Activated T-cell treated with anti-CD3 and anti-CD28 coated beads, Interleukin-2, amount 50 U/mL, for 24 hours (primary cell): ENCODE measurements at regions not wholly inside any gene's neighbourhood (a gene's known extent, or its start where the extent isn't known, plus 50 kb on each side); places are given as distances from the start of the nearest gene placed in this dataset.

Experiments used
- DNase-seq: peaks from one replicate; pipeline ENCODE4 v3.0.0-alpha.2; 2020
- H3K27ac Mint-ChIP-seq: 2 replicates; pipeline ENCODE4 v1.8.0; 2020; ENCODE audit warnings: mild to moderate bottlenecking, mixed read lengths
- H3K27me3 Mint-ChIP-seq: 2 replicates; pipeline ENCODE4 v1.8.0; 2020; ENCODE audit warnings: mixed read lengths
- H3K36me3 Mint-ChIP-seq: 2 replicates; pipeline ENCODE4 v1.8.0; 2020; ENCODE audit warnings: low read depth, mixed read lengths
- H3K4me1 Mint-ChIP-seq: 2 replicates; pipeline ENCODE4 v1.8.0; 2020; ENCODE audit warnings: low read depth, mixed read lengths
- H3K4me3 Mint-ChIP-seq: 2 replicates; pipeline ENCODE4 v1.8.0; 2020; ENCODE audit warnings: mild to moderate bottlenecking, moderate library complexity, mixed read lengths
- H3K9me3 Mint-ChIP-seq: 2 replicates; pipeline ENCODE4 v1.8.0; 2020; ENCODE audit warnings: mixed read lengths

DNA sequence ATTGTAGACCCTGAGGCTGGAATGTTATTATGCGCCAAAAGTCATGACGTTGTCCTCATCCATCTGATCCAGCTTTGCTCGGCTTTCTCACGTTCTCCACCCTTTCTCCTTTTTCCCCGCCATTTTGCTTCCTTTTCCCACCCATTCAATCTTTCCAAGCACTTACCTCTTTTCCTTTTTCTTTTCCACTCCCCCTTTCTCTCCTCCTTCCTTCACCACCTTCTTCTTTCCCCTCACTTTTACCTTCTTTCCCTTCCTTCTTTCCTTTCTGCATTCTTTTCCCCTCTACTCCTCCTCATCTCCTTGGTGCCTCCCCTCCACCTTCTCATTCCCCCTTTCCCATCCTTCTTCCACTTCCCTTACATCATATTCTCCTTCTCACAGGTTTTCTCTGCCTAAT, 304.8 kb upstream of the TSHZ2 start:
- Mint-ChIP-seq H3K9me3 (no peaks in the 10 kb centered on the region), H3K4me1 (peaks cover 1% of the 10 kb centered on the region), H3K4me3 (no peak overlapping the region), H3K27me3 (peaks cover 9% of the 10 kb centered on the region), H3K27ac (no peak overlapping the region), H3K36me3 (no peaks in the 10 kb centered on the region)
- DNase-seq: no peak

DNA sequence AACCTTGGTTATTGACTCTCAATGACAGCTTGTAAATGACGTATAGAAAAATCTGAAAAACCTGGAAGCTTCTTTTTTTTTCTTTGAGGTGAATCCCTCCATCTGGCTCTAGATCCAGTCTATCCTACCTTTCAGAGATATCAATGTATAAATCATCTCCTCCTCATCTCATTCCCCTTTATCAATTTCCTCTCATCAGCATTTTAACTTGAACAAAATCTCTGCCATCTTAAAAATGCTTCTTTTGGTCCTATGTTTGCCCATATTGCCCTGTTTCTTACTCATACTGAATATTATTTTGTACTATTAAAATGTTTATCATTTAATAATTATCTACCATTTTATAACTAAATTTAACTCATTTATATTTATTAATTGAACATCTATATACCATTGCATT, 306.7 kb upstream of the TSHZ2 start:
- peaks cover 3% of the 10 kb centered on the region for H3K4me1 Mint-ChIP-seq
- no peak for DNase-seq
- H3K4me3 Mint-ChIP-seq: no peak overlapping the region
- H3K27ac Mint-ChIP-seq: no peak overlapping the region
- H3K36me3 Mint-ChIP-seq: no peaks in the 10 kb centered on the region
- no peaks in the 10 kb centered on the region for H3K9me3 Mint-ChIP-seq
- H3K27me3 Mint-ChIP-seq: peaks cover 9% of the 10 kb centered on the region

GRCh38 chr20:52655395-52655794, 316.8 kb upstream of the TSHZ2 start:
- H3K9me3 Mint-ChIP-seq: no peaks in the 10 kb centered on the region
- H3K27ac Mint-ChIP-seq: no peak overlapping the region
- peaks cover 4% of the 10 kb centered on the region for H3K4me1 Mint-ChIP-seq
- H3K36me3 Mint-ChIP-seq: no peaks in the 10 kb centered on the region
- H3K27me3 Mint-ChIP-seq: peaks cover 5% of the 10 kb centered on the region
- DNase-seq: no peak
- H3K4me3 Mint-ChIP-seq: no peak overlapping the region

DNA sequence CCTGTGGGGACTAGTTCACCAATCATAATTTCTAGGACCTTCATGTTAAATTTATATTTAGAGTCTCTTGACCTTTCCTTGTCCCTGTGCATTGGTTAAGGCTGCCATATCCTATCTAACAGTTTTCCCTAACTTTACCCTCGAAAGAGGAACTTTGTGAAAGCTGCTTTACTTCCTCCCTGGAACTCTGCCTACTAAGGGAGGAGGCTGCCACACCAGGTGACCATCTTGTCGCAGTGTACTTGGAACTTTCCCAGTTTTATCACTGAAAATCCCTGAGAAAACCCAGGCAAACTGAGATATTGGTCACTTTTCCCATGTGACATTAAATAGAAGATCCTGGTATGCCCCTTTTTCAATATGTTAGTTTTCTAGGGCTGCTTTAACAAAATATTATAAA, 317.6 kb upstream of the TSHZ2 start:
- Mint-ChIP-seq H3K36me3 (no peaks in the 10 kb centered on the region), H3K27ac (no peak overlapping the region), H3K4me1 (peaks cover 4% of the 10 kb centered on the region), H3K9me3 (no peaks in the 10 kb centered on the region), H3K4me3 (no peak overlapping the region), H3K27me3 (peaks cover 3% of the 10 kb centered on the region)
- no peak for DNase-seq

DNA sequence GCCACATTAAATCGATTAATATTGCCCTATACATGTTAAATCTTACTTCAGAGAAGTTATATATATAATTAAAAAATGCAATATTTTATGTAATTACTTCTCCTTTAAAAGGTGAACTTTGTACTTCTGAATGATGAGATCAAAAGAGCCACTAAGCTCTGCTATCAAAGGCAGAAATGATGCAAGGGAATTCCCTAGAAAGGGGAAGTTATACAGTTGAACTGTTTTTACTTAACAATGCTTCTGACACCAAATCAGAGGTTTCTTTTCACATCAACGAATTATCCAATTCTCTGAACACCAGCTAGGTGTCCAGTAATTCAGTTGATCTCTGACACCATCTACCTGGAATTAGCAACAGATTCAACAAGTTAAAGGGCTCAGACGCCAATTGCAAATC, 319.9 kb upstream of the TSHZ2 start:
- peaks cover 4% of the 10 kb centered on the region for H3K4me1 Mint-ChIP-seq
- H3K27ac Mint-ChIP-seq: no peak overlapping the region
- no peaks in the 10 kb centered on the region for H3K36me3 Mint-ChIP-seq
- peaks cover 3% of the 10 kb centered on the region for H3K27me3 Mint-ChIP-seq
- no peak for DNase-seq
- H3K4me3 Mint-ChIP-seq: no peak overlapping the region
- no peaks in the 10 kb centered on the region for H3K9me3 Mint-ChIP-seq

DNA sequence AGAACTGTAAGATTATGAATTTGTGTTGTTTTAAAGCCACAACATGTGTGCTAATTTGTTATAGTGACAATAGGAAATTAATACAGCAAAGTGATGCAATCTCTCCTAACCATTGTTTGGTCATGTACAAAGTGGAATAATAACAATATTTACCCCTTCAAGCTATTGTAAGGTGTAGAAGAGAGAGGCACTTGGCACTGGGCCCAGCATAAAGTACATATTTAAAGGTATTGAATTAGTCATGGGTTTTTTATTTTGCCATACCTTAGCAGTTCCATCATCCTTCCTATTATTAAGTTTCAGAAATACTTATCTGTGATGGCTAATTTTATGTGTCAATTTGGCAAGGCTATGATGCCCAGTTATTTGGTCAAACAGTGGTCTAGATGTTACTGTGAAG, 322.4 kb upstream of the TSHZ2 start:
- H3K27ac Mint-ChIP-seq: no peak overlapping the region
- no peak for DNase-seq
- peaks cover 4% of the 10 kb centered on the region for H3K4me1 Mint-ChIP-seq
- H3K9me3 Mint-ChIP-seq: no peaks in the 10 kb centered on the region
- no peaks in the 10 kb centered on the region for H3K36me3 Mint-ChIP-seq
- H3K4me3 Mint-ChIP-seq: no peak overlapping the region
- H3K27me3 Mint-ChIP-seq: no peaks in the 10 kb centered on the region

GRCh38 chr20:52645822-52646221, 326.3 kb upstream of the TSHZ2 start:
- Mint-ChIP-seq H3K4me3 (no peak overlapping the region), H3K9me3 (no peaks in the 10 kb centered on the region), H3K27ac (no peak overlapping the region), H3K27me3 (no peaks in the 10 kb centered on the region), H3K36me3 (no peaks in the 10 kb centered on the region), H3K4me1 (no peaks in the 10 kb centered on the region)
- DNase-seq: no peak

DNA sequence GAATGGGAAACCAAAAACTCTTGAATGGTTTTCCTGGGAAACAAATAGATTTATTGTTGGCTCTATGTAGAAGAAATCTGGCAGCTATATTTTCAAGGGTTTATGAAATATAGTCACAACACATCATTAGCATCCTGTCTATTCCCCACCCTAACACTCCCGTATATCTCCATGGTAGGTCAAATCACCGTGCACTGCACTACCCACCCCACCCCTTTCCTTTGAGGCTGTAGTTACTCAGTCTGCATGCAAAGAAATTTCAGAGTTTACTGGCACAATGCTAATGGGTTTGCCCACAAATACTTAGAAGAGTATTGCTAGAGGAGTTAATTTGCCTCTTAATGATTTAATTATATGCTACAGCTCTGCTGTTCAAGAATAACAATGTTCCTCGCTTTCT, 329.1 kb upstream of the TSHZ2 start:
- Mint-ChIP-seq H3K4me3 (no peak overlapping the region), H3K4me1 (no peaks in the 10 kb centered on the region), H3K9me3 (peaks cover 2% of the 10 kb centered on the region), H3K36me3 (no peaks in the 10 kb centered on the region), H3K27me3 (no peaks in the 10 kb centered on the region), H3K27ac (no peak overlapping the region)
- DNase-seq: no peak

DNA sequence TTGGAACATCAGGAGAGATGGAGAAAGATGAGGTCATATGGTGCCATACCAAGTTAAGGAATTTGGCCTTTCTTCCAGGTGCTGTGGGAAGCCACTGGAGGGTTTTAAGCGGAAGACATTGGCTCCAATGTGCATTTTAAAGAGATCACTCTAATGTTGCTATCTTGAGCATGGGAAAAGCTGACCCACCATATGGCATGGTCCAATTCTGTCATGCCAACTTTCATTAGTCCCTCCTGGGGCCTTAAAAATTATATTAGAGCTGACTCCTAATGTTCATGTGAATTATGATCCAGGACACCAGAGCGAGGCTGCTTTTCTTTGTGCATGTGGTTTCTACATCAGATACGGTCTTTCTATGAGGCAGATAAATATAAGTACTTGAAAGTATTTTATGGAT, 335.0 kb upstream of the TSHZ2 start:
- no peak overlapping the region for H3K27ac Mint-ChIP-seq
- H3K4me1 Mint-ChIP-seq: no peaks in the 10 kb centered on the region
- H3K27me3 Mint-ChIP-seq: no peaks in the 10 kb centered on the region
- DNase-seq: no peak
- H3K9me3 Mint-ChIP-seq: peaks cover 5% of the 10 kb centered on the region
- no peaks in the 10 kb centered on the region for H3K36me3 Mint-ChIP-seq
- H3K4me3 Mint-ChIP-seq: no peak overlapping the region

GRCh38 chr20:52631469-52631868, 340.7 kb upstream of the TSHZ2 start:
- Mint-ChIP-seq H3K36me3 (no peaks in the 10 kb centered on the region), H3K27me3 (no peaks in the 10 kb centered on the region), H3K4me1 (no peaks in the 10 kb centered on the region), H3K4me3 (no peak overlapping the region), H3K9me3 (peaks cover 8% of the 10 kb centered on the region), H3K27ac (no peak overlapping the region)
- DNase-seq: no peak

- no peak overlapping the region for H3K27ac Mint-ChIP-seq
- no peaks in the 10 kb centered on the region for H3K36me3 Mint-ChIP-seq
- no peaks in the 10 kb centered on the region for H3K4me1 Mint-ChIP-seq
Measured at GRCh38 chr20:52630138-52630537, 342.0 kb upstream of the TSHZ2 start.

GRCh38 chr20:52624281-52624680, 347.9 kb upstream of the TSHZ2 start:
- Mint-ChIP-seq H3K27me3 (no peaks in the 10 kb centered on the region), H3K27ac (no peak overlapping the region), H3K9me3 (no peaks in the 10 kb centered on the region), H3K4me3 (no peak overlapping the region), H3K36me3 (no peaks in the 10 kb centered on the region), H3K4me1 (peaks cover 5% of the 10 kb centered on the region)
- DNase-seq: no peak

More at GRCh38 chr20:52630138-52630537, 342.0 kb upstream of the TSHZ2 start:
- no peaks in the 10 kb centered on the region for H3K27me3 Mint-ChIP-seq
- no peak overlapping the region for H3K4me3 Mint-ChIP-seq
- DNase-seq: no peak
- H3K9me3 Mint-ChIP-seq: peaks cover 8% of the 10 kb centered on the region

GRCh38 chr20:52622081-52622480, 350.1 kb upstream of the TSHZ2 start:
- Mint-ChIP-seq H3K4me3 (no peak overlapping the region), H3K27ac (no peak overlapping the region)
- no peak for DNase-seq

DNA sequence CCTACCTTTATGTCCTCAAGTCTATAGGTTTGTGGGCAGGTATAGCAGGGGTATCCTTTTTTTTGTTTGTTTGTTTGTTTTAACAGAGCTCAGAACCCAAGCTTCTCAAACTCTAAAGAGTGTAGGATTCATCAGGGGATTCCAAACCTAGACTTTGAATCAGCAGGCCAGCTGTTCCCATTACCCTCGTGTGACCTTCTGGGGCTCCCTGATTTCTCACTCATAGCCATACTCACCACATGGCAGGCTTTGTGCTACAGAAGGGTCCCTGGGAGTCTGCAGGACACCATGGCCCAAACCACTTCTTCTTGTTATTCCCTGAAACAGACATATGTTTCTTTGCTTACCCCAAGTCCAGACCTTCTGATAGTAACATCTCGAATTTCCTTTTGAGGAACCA, 350.8 kb upstream of the TSHZ2 start:
- Mint-ChIP-seq H3K4me1 (peaks cover 10% of the 10 kb centered on the region), H3K4me3 (no peak overlapping the region), H3K9me3 (no peaks in the 10 kb centered on the region), H3K27me3 (no peaks in the 10 kb centered on the region), H3K36me3 (no peaks in the 10 kb centered on the region), H3K27ac (no peak overlapping the region)
- DNase-seq: no peak

More at GRCh38 chr20:52622081-52622480, 350.1 kb upstream of the TSHZ2 start:
- Mint-ChIP-seq H3K4me1 (peaks cover 9% of the 10 kb centered on the region), H3K27me3 (no peaks in the 10 kb centered on the region), H3K36me3 (no peaks in the 10 kb centered on the region), H3K9me3 (no peaks in the 10 kb centered on the region)

GRCh38 chr20:52619671-52620070, 352.5 kb upstream of the TSHZ2 start:
- DNase-seq: no peak
- Mint-ChIP-seq H3K27ac (no peak overlapping the region), H3K9me3 (no peaks in the 10 kb centered on the region), H3K4me1 (peaks cover 15% of the 10 kb centered on the region), H3K27me3 (no peaks in the 10 kb centered on the region), H3K4me3 (no peak overlapping the region), H3K36me3 (no peaks in the 10 kb centered on the region)

GRCh38 chr20:52619101-52619500, 353.1 kb upstream of the TSHZ2 start:
- no peak for DNase-seq
- Mint-ChIP-seq H3K9me3 (no peaks in the 10 kb centered on the region), H3K4me1 (peaks cover 18% of the 10 kb centered on the region), H3K36me3 (no peaks in the 10 kb centered on the region), H3K27ac (no peak overlapping the region), H3K4me3 (no peak overlapping the region), H3K27me3 (no peaks in the 10 kb centered on the region)
